NCI-H226 (cell line): ENCODE measurements at regions not wholly inside any gene's neighbourhood (a gene's known extent, or its start where the extent isn't known, plus 50 kb on each side); places are given as distances from the start of the nearest gene placed in this dataset.

Experiments used
- DNase-seq: peaks from one replicate; pipeline ENCODE4 v3.0.0-alpha.2; 2015

DNA sequence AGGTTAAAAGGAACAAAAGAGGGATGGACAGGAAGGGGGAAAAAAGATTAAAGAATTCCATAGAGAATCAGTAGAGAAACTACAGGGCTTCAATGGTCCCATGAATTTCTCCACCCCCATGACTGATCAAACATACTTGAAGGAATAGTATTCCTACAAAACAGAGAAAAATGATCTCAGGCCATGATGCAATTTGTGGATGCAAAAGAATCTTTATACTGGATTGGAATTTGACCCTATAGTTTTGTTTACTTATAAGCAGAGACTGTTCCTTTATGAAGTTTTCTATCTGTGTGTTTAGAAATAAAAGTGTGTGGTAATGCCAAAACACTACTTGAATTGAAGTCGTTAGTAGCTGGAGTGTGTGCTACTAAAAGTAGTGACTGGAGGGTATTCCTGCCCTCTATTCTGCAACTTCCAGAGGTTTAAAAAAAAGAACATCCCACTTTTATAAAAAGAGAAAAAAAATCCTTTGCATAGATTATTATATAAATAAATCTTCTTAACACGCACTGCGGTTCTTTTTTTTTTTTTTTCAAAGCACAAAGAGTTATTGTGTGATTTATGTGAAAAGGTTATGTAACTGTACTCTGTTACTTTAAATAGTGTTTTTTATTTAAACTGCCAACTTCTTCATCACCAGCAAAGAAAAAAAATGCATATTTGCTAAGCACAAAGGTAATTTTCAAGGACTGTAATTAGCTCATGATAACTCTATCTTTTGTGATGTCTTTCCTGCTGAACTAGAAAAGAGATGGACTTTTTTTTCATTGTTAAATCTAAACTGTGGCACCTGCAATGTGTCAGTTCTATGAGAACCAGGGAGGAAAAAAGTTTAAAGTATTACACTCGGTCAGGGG lies 214.5 kb upstream of the CITED2 start:
- DNase-seq, result peak; percentile 54

GRCh38 chr6:139588076-139588639 lies 213.7 kb upstream of the CITED2 start:
- DNase-seq, result peak; percentile 61

GRCh38 chr6:139587469-139587868 lies 213.0 kb upstream of the CITED2 start:
- peak; percentile 91 for DNase-seq

- DNase-seq, result no peak
These were observed 211.8 kb upstream of the CITED2 start for GRCh38 chr6:139586273-139586672.

DNA sequence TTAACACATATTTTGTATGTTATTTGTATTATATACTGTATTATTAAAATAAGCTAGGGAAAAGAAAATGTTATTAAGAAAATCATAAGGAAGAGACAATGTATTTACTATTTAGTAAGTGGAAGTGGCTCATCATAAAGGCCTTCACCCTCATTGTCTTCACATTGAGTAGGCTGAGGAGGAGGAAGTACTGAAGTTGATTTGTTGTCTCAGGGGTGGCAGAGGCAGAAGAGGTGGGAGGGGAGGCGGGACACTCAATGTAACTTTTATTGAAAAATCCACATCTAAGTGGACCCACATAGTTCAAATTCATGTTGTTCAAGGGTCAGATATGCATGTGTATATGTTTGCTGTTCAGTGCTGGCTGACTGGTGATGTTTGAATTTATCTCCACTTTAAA lies 210.2 kb upstream of the CITED2 start:
- no peak for DNase-seq

DNA sequence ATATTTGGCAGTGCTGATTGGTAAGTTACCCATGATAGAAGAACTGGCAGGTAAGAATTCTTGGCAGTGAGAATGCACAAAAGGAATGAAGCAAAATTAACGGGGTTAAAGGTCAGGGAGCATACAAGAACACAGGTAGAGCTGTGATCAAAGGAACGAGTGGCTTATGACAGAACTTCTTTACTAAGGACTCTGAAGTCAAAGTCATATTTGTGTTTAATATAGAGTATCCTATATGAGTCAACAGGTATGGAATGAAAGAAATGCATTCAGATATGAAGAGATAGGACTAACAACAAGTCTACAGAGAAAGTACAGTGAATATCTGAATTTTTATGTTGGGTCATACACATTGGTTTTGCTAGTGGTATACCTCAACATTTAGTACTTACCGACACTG lies 209.0 kb upstream of the CITED2 start:
- peak; percentile 50 for DNase-seq

DNA sequence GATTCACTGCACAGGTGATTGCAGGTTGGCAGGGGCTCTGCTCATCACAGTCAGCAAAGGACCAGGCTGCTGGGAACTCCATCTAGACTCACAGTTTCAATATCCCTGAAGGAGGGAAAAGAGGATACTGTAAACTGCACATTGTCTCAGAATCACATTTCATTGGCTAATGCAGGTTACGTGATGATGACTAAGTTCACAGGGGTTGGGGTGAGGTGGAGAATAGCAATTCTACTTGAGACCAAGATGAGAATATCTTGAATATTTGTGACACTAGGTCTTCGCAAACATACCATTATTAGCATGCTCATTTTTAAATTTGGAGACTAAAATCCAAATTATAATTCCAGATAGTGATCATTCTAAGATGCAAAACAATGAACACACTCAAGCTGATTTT lies 208.5 kb upstream of the CITED2 start:
- DNase-seq, result peak; percentile 40

DNA sequence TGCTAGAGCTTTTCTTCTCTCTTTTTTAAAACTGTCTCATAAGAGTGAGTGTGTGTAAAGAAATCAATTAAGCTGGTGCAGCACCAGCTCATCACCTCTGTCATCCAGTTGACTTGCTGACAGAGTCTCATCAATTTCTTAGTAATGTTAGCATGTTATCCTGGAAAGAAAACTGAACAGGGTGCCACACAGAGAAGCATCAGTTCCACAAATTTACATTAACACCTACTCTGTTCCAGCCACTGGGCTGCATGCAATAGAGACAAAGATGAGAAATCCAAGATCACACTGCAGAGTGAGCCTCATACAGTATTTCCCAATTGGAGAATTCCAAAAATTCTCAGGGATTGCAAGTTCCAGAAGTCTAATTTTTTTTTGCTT lies 207.0 kb upstream of the CITED2 start:
- DNase-seq, result no peak

DNA sequence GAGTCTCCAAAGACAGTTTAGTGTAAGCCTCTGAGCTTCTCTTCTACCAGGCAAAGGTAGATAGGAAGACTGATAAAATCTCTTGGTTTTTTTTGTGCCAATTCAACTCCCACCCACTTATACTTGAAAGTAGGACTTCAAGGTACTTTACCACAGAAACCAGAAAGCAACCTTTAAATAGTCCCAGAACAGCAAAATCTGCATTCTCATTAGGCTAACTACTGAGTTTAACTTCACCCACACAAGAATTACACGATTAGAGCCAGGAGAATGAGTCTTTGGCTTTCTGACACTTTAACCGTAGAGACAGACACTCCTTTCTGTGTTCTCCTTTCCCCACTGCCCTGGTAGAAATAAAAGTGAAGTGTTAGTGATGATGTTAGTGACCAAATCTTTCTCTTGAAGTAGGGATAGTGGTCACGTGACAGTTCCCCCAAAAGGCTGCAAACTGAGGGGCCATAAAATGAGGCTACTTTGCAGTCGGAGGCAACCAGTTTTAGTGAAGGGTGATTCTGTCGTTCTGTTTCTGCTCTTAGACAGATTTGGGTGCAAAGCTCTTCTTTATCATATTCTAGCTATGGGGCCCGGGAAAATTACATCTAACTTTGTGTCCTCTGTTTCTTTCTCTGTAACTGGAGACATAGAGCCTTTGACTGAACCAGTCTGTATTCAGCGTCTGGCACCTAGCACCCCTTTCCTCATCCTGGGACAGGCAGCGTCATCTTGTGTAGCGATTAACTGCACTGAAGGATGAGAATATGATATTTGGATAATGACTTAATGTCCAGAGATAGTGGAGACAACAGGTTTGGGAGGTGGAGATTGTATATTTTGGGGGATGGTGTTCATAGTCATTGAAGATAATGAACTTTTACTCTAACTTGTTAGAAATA lies 206.4 kb upstream of the CITED2 start:
- no peak for DNase-seq

- DNase-seq, result peak; percentile 78
These were observed 203.5 kb upstream of the CITED2 start for GRCh38 chr6:139577763-139578604.

DNA sequence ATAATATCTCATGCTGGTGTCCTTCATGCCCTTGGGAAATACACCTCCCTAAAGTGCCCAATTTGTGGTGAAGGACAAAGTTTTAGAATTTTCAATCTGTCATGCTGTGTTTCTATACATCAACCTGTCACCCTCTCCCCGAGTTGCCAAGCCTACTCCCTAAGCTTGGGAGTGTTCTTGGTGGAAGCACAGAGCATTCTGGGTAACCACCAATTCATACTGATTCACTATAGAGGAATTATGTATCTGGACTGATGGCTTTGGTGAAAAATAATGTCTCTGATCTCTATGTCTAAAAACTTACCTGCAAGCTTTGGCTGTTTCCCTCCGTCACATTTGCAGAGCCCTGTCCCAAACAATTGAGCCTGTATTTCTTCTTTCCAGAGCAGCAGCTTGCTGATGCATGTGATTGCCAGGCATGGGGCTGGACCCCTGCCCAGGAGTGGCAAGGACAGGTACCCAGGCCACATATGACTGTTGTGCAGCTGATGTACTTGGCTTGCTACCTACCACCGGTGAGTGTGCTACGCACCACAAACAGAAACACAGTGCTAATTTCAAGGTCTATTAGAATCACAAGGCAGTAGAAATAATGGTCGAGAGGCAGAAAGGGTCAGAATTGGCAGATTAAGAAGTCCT lies 202.8 kb upstream of the CITED2 start:
- DNase-seq, result peak; percentile 71

- no peak for DNase-seq
These were observed 197.6 kb upstream of the CITED2 start for GRCh38 chr6:139572001-139572400.

GRCh38 chr6:139570166-139570565 lies 195.7 kb upstream of the CITED2 start:
- DNase-seq, result no peak

DNA sequence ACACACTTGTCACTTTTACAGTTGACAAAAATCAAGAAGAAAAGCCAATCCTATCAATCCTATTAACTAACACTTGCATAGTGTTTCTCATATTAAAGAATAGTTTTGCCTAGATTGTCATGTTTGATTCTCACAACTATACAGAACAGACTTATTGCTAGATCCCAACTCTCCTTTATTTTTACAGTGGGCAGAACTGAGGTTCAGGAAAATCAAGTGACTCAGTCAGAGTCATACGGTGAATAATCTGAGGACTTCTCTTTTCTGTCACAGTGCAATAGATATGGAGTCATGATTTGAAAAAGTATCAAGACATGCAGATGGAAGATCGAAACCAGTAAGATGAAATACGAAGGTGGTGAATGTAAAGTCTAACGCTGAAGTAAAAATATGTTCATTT lies 195.1 kb upstream of the CITED2 start:
- peak; percentile 28 for DNase-seq

GRCh38 chr6:139568956-139569538 lies 194.6 kb upstream of the CITED2 start:
- peak; percentile 76 for DNase-seq

- no peak for DNase-seq
These were observed 193.9 kb upstream of the CITED2 start for GRCh38 chr6:139568151-139568955.

DNA sequence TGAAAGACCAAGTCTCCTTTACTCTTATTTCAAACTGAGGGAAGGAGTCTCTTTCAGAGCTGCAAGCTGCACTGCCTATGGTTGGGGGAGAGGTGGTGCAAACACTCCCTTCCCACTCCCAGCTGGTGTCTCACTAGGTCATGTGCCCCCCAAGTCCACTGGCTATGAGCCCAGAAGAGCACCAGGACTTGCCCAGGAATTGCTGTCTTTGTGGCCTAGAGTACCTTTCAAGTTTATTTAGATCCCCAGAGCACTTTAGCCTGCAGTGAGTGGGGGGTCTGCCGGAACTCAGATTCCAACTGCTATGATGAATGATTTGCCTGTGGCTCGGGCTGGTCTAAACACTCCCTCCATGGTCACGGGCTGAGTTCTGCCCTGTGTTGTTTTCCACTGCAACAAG lies 192.6 kb upstream of the CITED2 start:
- no peak for DNase-seq

- DNase-seq, result no peak
These were observed 191.1 kb upstream of the CITED2 start for GRCh38 chr6:139565591-139565990.

GRCh38 chr6:139557547-139557946 lies 183.1 kb upstream of the CITED2 start:
- DNase-seq, result no peak

DNA sequence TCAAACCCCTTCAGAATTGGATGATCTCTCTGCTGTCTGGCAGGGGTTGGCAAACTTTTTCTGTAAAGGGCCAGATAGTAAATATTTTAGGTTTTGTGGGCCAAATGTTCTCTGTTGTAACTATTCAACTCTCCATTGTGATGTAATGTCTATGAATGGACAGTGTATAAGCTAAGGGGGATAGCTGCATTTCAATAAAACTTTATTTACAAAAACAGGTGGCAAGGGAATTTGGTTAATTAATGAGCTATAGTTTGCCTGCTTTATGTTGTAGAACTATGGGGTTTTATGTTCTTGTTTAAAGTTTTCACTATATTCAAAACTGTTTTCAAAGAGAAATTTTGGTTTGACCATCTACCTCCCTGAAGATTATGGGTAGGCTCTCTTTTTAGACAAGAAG lies 182.1 kb upstream of the CITED2 start:
- DNase-seq, result no peak

GRCh38 chr6:139553916-139554315 lies 179.5 kb upstream of the CITED2 start:
- no peak for DNase-seq
